AG09309 (cell line): ENCODE measurements at regions not wholly inside any gene's neighbourhood (a gene's known extent, or its start where the extent isn't known, plus 50 kb on each side); places are given as distances from the start of the nearest gene placed in this dataset.

Source experiments
- DNase-seq: peaks from one replicate; pipeline ENCODE4 v3.0.0-alpha.2; 2010; ENCODE audit warnings: low read depth
- H3K4me3 ChIP-seq: 2 replicates; pipeline ENCODE4 v1.5.1; 2011; ENCODE audit warnings: mild to moderate bottlenecking, low read depth, low read length, moderate library complexity; ENCODE audit not compliant: control insufficient read depth
- CTCF ChIP-seq: IDR thresholded peaks from 2 replicates; pipeline ENCODE4 v1.5.1; 2011; ENCODE audit warnings: mild to moderate bottlenecking, low read depth, low read length, inconsistent platforms; ENCODE audit not compliant: insufficient read depth, control insufficient read depth; ENCODE audit errors: missing control alignments

DNA sequence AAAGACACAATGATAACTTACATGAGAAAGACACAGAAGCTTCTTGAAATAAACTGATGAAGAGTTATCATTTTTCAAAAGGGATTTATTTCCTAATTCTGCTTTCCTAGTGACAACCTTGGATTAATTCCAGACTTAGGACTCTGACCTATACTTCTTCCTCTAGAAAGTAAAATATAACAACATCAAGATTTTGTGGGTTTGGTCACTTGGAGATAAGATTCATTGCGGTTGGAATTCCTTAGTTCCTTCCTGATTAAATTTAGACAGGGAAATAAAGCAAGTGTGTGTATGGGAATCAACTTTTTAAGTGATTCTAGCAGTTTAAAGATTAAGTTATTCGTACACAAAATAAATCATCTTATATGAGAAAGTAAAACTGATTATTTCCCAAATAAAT is 208.4 kb upstream of the CCDC150 start:
- no peak for DNase-seq
- TF ChIP-seq CTCF: no peak
- H3K4me3 ChIP-seq: no peak overlapping the region

- no peak for DNase-seq
- H3K4me3 ChIP-seq: no peak overlapping the region
- peak; percentile 61 for TF ChIP-seq CTCF
Measured at GRCh38 chr2:196431957-196432356, 207.6 kb upstream of the CCDC150 start.

DNA sequence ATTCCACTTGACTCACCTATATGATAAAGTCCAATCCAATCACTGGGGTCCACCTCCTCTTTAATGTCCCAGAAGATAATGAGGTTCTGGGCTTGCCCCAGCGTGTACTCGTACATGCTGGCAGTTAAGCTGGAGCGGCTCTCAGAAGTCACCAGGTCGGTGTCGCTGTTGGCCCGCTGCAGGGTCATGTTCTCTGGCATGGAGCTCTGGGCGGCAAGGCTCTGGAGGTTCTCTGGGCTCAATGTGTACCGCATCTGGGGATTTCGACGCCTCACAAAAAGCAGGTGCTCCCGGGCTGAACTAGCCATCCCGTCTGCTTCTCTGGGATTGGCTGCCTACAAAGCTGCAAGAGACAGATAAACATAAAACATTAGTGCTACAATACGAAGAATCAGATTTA is 206.4 kb upstream of the CCDC150 start:
- no peak for TF ChIP-seq CTCF
- no peak for DNase-seq
- H3K4me3 ChIP-seq: no peak overlapping the region

GRCh38 chr2:196434217-196434616 is 205.3 kb upstream of the CCDC150 start:
- H3K4me3 ChIP-seq: no peak overlapping the region
- no peak for DNase-seq
- TF ChIP-seq CTCF: no peak

- no peak for TF ChIP-seq CTCF
- DNase-seq: no peak
- no peak overlapping the region for H3K4me3 ChIP-seq
Measured at GRCh38 chr2:196435189-196435588, 204.3 kb upstream of the CCDC150 start.

DNA sequence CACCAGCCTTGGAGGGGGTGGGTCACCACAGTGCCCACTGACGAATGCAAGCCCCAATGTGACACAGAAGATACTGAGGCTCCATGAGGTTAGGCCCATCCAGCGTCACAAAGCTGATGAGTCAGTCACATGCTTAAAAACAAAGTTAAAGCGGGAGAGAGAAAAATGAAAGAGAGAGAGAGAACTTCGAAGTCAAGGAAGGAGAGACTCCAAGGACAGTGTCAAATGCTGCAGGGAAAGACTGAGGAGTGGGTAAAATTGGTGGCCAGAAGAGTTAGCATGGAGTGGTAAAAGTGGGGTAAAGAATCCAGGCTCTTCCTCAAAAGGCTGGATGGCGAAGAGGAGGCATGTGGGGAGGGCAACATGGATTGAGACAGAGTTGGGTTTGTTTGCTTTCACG is 201.9 kb upstream of the CCDC150 start:
- TF ChIP-seq CTCF: no peak
- no peak for DNase-seq
- H3K4me3 ChIP-seq: no peak overlapping the region

DNA sequence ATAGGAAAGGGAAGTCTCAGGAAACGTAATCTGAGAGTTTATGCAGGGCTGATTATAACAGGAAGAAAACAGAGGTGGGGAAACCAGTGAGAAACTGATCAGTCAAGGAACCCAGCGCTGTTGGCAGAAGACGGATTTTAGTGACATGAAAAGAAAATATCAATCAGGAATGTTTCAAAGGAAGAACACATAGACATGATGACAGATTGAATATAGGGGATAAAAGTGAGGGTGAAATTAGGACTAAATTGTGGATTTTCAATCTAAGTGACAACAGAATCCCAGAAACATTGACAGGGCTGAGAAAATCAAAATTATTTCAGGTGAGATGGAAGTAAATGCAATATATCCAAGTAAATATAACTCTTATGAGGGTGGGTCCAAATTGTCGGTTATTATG is 199.8 kb upstream of the CCDC150 start:
- no peak for TF ChIP-seq CTCF
- no peak overlapping the region for H3K4me3 ChIP-seq
- no peak for DNase-seq
